Activated T-cell treated with anti-CD3 and anti-CD28 coated beads, Interleukin-2, amount 50 U/mL, for 24 hours (primary cell): ENCODE measurements at regions not wholly inside any gene's neighbourhood (a gene's known extent, or its start where the extent isn't known, plus 50 kb on each side); places are given as distances from the start of the nearest gene placed in this dataset.
A peak's percentile ranks its signal among the peaks of the same experiment; 100 is the strongest.
"Not testable (repeated sequence)": the region's sequence is repeated elsewhere in the genome, so short reads cannot be mapped to it uniquely, and the experiment has no call there.

ENCODE experiments used
- DNase-seq: peaks from one replicate; pipeline ENCODE4 v3.0.0-alpha.2; 2020
- H3K27ac Mint-ChIP-seq: 2 replicates; pipeline ENCODE4 v1.8.0; 2020; ENCODE audit warnings: mild to moderate bottlenecking, mixed read lengths
- H3K27me3 Mint-ChIP-seq: 2 replicates; pipeline ENCODE4 v1.8.0; 2020; ENCODE audit warnings: mixed read lengths
- H3K36me3 Mint-ChIP-seq: 2 replicates; pipeline ENCODE4 v1.8.0; 2020; ENCODE audit warnings: low read depth, mixed read lengths
- H3K4me1 Mint-ChIP-seq: 2 replicates; pipeline ENCODE4 v1.8.0; 2020; ENCODE audit warnings: low read depth, mixed read lengths
- H3K4me3 Mint-ChIP-seq: 2 replicates; pipeline ENCODE4 v1.8.0; 2020; ENCODE audit warnings: mild to moderate bottlenecking, moderate library complexity, mixed read lengths
- H3K9me3 Mint-ChIP-seq: 2 replicates; pipeline ENCODE4 v1.8.0; 2020; ENCODE audit warnings: mixed read lengths

GRCh38 chr17:22253007-22253406 lies 560.7 kb downstream of the KCNJ18 start:
- Mint-ChIP-seq H3K9me3 (peaks cover 3% of the 10 kb centered on the region), H3K36me3 (no peaks in the 10 kb centered on the region), H3K4me1 (no peaks in the 10 kb centered on the region), H3K27me3 (no peaks in the 10 kb centered on the region), H3K4me3 (no peak overlapping the region), H3K27ac (no peak overlapping the region)
- no peak for DNase-seq

GRCh38 chr17:22265807-22266206 lies 573.5 kb downstream of the KCNJ18 start:
- H3K36me3 Mint-ChIP-seq: no peaks in the 10 kb centered on the region
- H3K27ac Mint-ChIP-seq: no peak overlapping the region
- no peak for DNase-seq
- H3K9me3 Mint-ChIP-seq: peaks cover 4% of the 10 kb centered on the region
- no peak overlapping the region for H3K4me3 Mint-ChIP-seq
- no peaks in the 10 kb centered on the region for H3K4me1 Mint-ChIP-seq
- H3K27me3 Mint-ChIP-seq: no peaks in the 10 kb centered on the region

- H3K4me1 Mint-ChIP-seq: no peaks in the 10 kb centered on the region
- H3K4me3 Mint-ChIP-seq: no peak overlapping the region
- no peak overlapping the region for H3K27ac Mint-ChIP-seq
- no peak for DNase-seq
- H3K36me3 Mint-ChIP-seq: no peaks in the 10 kb centered on the region
- H3K27me3 Mint-ChIP-seq: no peaks in the 10 kb centered on the region
- peaks cover 4% of the 10 kb centered on the region for H3K9me3 Mint-ChIP-seq
Observed at GRCh38 chr17:22266231-22266630, 573.9 kb downstream of the KCNJ18 start.

DNA sequence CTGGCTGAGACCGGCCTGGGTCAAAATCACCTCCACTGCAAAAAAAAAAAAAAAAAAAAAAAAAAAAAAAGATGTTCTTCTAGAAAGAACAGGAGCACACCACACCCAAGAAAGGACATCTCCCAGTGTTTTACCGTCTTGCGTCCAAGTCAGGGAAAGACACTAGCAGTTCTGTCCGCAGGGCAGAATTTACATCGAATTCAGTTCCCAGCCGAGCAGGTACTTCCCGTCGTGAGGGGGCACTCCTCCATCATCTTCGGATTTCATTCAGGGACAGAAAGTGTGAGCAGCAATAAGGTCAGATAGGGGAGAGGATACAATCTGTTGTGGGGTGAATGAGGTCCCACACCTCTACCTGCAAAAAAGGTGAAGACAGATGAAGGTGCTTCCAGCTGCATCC lies 574.7 kb downstream of the KCNJ18 start:
- Mint-ChIP-seq H3K4me3 (no peak overlapping the region), H3K9me3 (peaks cover 4% of the 10 kb centered on the region), H3K27me3 (no peaks in the 10 kb centered on the region), H3K36me3 (no peaks in the 10 kb centered on the region), H3K4me1 (no peaks in the 10 kb centered on the region), H3K27ac (no peak overlapping the region)
- no peak for DNase-seq

DNA sequence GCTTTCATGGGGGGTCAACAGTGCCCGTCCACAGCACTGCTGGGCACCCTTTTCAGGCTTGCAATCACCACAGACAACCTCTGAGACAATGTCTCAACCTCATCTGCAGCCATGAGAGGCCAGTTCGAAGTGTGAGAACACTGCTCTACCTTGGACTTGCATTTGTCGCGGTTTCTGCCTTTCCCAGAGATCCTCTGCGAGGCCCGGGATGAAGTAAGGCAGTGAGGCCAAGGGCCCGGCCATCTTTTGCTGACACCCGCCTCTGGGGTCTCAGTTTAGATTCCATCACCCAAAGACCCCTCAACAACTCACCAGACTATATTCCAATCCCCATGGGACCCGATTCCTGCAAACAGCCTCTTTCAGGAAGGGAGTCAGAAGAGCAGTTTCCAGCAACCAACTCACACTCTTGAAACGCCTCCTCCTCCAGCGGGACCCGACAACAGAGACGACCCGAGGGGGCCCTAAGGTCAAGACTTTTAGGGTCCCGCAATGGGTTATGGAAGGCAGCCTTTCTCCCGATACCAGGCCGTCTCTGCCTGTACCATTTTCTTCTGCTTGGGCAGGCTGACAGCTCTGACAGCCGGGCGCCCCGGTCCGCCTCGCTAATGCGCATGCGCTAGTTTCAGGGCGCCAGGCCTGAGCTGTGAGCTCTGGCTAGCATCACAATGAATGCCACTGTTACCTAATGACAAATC lies 576.0 kb downstream of the KCNJ18 start:
- Mint-ChIP-seq H3K36me3 (no peaks in the 10 kb centered on the region), H3K27ac (no peak overlapping the region), H3K4me1 (no peaks in the 10 kb centered on the region), H3K9me3 (peaks cover 6% of the 10 kb centered on the region), H3K27me3 (no peaks in the 10 kb centered on the region), H3K4me3 (no peak overlapping the region)
- no peak for DNase-seq

DNA sequence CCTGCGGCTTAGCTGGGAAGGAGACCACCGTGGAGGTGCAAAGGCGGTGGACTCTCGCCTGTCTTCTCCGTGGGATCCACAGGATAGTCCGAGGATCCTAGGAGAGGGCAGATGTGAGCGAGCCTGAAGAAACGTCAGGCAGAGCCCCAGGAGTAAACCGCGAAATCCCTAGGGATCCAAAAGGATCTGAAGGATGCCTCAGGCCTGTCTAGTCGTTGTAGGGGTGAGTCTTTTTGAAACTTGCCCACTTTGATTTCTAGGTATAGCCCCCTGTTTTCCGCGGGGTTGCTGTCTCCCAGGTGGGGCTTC lies 576.5 kb downstream of the KCNJ18 start:
- Mint-ChIP-seq H3K27me3 (no peaks in the 10 kb centered on the region), H3K36me3 (no peaks in the 10 kb centered on the region), H3K27ac (no peak overlapping the region), H3K9me3 (peaks cover 6% of the 10 kb centered on the region), H3K4me1 (no peaks in the 10 kb centered on the region), H3K4me3 (no peak overlapping the region)
- DNase-seq: no peak

DNA sequence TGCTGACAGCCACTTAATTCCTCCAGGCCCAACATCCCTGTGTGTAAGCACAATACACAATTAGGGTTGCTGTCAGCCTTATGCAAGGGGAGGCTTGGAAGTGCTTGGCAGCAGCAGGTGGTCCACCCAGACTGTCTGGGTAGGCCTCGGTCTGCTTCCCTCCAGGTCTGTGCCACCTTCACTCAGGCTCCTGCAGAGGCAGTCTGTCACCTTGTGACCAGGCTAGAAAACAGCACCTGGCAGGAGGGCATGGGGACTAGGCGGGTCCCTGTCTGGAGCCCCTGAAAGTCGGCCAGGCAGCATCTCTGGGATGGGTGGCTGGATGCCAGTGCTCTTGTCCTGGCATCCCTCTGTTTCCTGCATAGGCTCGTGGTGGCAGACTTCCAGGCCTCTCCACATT lies 578.1 kb downstream of the KCNJ18 start:
- Mint-ChIP-seq H3K27me3 (no peaks in the 10 kb centered on the region), H3K4me3 (no peak overlapping the region), H3K4me1 (no peaks in the 10 kb centered on the region), H3K36me3 (no peaks in the 10 kb centered on the region), H3K9me3 (peaks cover 6% of the 10 kb centered on the region), H3K27ac (no peak overlapping the region)
- no peak for DNase-seq

DNA sequence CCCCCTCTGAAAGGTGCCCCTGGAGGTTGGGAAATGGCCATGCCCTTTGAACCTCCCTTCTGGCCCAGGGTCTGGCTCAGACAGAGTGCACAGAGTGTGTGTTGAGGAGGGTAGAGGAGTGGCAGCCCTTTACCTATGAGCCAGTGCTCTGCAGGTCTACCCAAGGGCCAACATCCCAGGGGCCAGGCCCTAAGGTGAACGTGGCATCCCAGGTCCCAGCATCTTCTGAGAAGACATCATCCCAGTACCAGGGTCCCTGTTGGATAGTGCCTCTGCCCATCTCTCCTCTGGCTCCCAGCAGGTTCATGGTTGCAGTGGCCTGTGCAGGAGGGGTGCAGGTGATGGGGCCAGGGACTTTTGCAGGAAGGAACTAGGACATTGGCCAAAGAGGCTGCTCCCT lies 578.5 kb downstream of the KCNJ18 start:
- H3K27ac Mint-ChIP-seq, H3K9me3 Mint-ChIP-seq, DNase-seq, H3K36me3 Mint-ChIP-seq, H3K4me3 Mint-ChIP-seq, H3K4me1 Mint-ChIP-seq, H3K27me3 Mint-ChIP-seq: not testable (repeated sequence)

DNA sequence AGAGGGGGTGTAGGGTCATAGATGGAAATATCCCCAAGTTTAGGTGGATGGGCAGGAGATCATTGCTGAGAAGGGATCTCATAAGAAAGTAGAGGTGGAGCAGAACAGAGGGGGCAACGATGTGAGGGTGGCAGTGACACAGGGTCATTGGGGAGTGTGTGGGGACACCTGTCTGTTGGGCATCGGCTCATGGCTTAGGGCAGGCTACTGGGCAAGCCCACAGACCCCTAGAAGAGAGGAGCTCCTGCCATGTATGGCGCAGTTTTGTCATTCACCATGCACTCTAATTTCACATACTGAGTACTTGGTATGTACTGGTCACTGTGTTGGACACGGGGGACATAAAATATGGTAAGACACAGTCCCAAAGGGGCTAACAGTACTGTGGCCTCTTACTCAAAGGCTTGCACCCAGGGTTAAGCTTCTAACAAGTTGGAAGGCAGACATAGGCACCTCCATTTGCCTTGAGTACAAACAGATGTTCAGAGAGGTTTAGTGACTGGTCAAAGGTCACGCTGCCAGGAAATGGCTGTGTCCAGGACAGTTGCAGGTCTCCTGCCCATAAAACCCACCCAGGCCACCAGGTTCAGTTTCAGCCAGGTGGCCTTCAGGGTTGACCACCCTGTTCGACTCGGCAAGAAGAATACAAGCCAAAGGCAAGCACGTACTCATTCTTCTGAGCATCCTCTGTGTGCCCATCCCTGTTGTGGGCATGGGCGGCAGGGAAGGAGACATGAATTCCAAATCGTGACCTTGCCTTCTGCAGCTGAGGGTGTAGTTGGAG lies 580.2 kb downstream of the KCNJ18 start:
- H3K27ac Mint-ChIP-seq: no peak overlapping the region
- no peaks in the 10 kb centered on the region for H3K36me3 Mint-ChIP-seq
- no peaks in the 10 kb centered on the region for H3K27me3 Mint-ChIP-seq
- no peaks in the 10 kb centered on the region for H3K4me1 Mint-ChIP-seq
- H3K9me3 Mint-ChIP-seq: peaks cover 11% of the 10 kb centered on the region
- DNase-seq: no peak
- H3K4me3 Mint-ChIP-seq: no peak overlapping the region

- no peaks in the 10 kb centered on the region for H3K27me3 Mint-ChIP-seq
- H3K4me1 Mint-ChIP-seq: no peaks in the 10 kb centered on the region
- peaks cover 11% of the 10 kb centered on the region for H3K9me3 Mint-ChIP-seq
- H3K4me3 Mint-ChIP-seq: no peak overlapping the region
- no peak for DNase-seq
- no peak overlapping the region for H3K27ac Mint-ChIP-seq
- no peaks in the 10 kb centered on the region for H3K36me3 Mint-ChIP-seq
Observed at GRCh38 chr17:22273308-22273707, 581.0 kb downstream of the KCNJ18 start.

- DNase-seq: no peak
- Mint-ChIP-seq H3K36me3 (no peaks in the 10 kb centered on the region), H3K4me1 (no peaks in the 10 kb centered on the region), H3K27ac (no peak overlapping the region), H3K27me3 (no peaks in the 10 kb centered on the region), H3K4me3 (no peak overlapping the region), H3K9me3 (peaks cover 11% of the 10 kb centered on the region)
Observed at GRCh38 chr17:22277595-22277994, 585.3 kb downstream of the KCNJ18 start.

DNA sequence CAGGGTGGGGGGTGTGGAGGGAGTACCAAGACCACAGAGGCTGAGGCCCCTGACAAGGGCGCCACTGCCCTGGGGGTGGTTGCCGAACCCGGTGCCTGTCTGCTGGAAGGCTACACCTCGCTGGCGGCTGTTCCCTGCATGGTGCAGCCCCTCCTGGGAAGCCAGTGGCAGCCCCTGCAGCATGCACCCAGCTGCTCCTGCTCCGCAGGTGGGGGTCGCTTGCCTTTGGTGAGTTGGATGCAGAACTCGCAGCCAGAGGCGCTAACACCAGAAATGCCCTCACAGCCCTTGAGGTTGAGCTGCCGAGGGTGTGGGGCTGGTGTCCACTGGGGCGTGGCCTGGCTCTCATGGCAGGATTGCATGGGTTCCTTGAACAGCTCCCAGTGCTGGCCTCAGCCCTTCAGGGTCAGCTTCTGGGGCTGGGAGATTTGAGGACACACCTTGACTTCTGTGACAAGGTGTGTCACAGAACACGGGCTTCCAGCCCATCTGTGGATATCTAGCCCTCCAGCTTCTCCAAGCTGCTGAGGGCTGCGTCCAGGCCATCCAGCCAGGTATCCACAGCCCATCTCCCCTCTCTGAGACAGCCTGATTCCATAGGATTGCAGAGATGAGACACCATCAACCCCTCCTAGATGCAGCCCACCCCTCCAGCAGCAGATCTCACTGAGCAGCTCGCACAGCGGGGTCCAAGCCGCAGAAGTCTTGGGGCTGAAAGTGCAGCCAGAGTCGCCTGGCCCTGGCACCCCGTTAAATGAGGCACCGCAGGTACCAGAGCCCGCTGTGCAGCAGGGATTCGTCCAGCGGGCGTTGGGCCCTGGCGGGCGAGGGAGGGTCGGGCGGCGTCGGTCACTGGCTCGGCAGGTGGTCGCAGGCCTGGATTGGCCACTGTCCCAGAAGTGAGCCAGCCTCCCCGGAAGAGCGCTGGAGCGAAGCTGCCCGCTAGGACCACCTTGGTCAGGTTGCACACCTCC lies 586.3 kb downstream of the KCNJ18 start:
- H3K9me3 Mint-ChIP-seq: peaks cover 17% of the 10 kb centered on the region
- H3K4me1 Mint-ChIP-seq: no peaks in the 10 kb centered on the region
- no peaks in the 10 kb centered on the region for H3K27me3 Mint-ChIP-seq
- no peaks in the 10 kb centered on the region for H3K36me3 Mint-ChIP-seq
- H3K4me3 Mint-ChIP-seq: no peak overlapping the region
- H3K27ac Mint-ChIP-seq: no peak overlapping the region
- peak; percentile 14 for DNase-seq

DNA sequence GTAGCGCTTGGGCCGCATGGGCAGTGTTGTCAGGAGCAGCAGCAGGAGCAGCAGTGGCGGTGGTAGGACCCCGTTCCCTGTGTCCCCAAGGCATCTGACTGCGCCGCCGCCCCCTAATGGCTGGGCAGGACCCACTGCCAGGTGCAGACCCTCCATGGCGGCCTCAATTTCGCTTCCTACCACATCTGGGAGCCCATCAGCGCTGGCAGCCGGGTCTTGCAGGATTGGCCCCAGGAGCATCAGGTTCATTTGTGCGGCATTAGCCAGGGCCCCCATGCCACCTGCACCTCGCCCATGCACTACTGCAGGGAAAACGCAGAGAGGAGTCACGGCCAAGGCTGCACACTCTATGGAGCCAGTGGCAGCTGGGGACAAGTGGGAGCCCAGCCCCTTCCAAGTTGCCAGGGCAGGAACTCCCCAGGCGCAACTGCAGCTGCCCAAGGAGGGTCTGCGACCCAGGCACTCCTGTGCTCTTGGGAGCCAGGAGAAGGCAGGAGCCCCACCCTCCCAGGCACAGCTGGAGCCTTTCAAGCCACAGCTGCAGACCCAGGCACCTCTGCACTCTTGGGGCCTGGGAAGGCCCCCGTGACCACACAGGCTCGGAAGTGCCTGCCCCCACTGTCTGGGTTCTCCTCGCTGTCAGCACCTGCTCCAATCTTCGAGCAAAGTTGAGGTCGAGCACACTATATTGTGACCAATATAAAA lies 594.2 kb downstream of the KCNJ18 start:
- Mint-ChIP-seq H3K36me3 (no peaks in the 10 kb centered on the region), H3K4me3 (no peak overlapping the region), H3K27ac (no peak overlapping the region), H3K4me1 (no peaks in the 10 kb centered on the region), H3K27me3 (no peaks in the 10 kb centered on the region), H3K9me3 (peaks cover 6% of the 10 kb centered on the region)
- no peak for DNase-seq

- H3K36me3 Mint-ChIP-seq, DNase-seq, H3K4me1 Mint-ChIP-seq, H3K27me3 Mint-ChIP-seq, H3K27ac Mint-ChIP-seq, H3K4me3 Mint-ChIP-seq: not testable (repeated sequence)
- H3K9me3 Mint-ChIP-seq: peaks cover 25% of the 10 kb centered on the region
Observed at GRCh38 chr17:22298484-22298951, 606.2 kb downstream of the KCNJ18 start.
